Fibroblast of peridontal ligament (primary cell): ENCODE measurements at regions not wholly inside any gene's neighbourhood (a gene's known extent, or its start where the extent isn't known, plus 50 kb on each side); places are given as distances from the start of the nearest gene placed in this dataset.
A peak's percentile ranks its signal among the peaks of the same experiment; 100 is the strongest.
"Not testable (repeated sequence)": the region's sequence is repeated elsewhere in the genome, so short reads cannot be mapped to it uniquely, and the experiment has no call there.

ENCODE experiments used
- DNase-seq: peaks from one replicate; pipeline ENCODE4 v3.0.0-alpha.2; 2010; ENCODE audit errors: extremely low read depth

DNA sequence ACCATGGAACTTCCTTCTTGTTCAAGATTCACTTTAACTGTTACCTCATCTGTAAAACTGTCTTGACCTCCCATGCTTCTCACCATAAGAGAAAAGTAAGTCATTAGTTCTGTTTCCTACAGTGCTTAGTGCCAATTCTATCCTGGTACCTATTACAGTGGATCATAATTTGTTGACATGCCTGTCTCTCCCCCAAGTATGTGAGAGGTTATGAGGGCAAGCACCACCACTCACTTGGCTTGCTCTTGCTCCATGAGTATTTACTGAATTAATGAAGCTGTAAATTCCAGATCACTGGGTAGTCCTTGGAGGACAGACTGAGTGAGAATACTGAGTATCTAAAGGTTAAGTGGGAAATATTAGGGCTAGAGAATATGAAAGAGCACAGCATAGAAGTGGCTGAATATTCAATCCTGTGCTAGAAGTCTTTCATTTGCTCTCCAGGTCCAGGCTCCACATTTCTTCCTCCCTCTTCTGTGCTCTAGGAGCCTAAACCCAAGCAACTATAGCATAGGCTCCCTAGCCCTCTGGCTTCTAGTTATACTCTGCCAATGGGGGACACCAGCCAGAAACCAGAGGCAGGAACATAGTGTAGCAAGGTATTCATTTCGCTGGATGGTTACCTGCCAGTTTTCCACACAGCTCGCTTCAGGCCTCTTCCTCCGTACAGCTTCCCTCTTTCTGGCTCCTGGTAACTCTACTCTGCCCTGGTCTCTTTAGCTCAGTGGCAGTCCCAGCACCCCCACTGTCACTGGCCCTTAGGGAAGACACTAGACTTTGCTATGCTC lies 118.2 kb upstream of the SLC5A12 start:
- DNase-seq: no peak

DNA sequence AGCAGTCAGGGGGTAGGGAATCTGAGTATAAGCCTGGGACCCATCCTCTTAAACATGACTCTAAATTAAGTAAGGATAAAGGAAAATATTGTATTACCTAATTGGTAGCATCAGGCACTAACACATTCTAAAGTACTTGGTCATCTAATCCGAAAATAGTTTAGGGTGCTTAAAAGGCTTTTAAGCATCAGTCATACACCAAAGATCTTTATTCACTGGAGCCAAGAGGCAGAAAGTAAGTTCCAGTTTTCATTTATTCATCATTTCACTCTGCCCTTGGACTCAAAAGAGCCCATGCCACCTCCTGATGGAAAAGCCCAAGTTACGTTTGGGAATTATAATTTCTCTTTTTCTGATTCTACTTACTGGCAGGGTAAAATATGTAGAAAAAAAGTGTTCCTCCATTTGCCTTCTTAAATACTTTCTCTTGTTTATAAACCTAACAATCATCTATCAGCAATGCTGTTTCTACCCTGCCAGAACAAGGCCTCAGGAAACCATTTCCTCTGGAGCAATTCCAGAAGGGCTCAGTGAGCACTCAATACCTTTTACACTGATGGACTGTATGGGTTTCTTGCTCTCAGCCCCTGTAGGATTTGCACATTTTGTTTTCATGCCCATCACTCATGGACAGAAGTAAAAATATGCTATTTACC lies 120.1 kb upstream of the SLC5A12 start:
- peak; percentile 69 for DNase-seq

DNA sequence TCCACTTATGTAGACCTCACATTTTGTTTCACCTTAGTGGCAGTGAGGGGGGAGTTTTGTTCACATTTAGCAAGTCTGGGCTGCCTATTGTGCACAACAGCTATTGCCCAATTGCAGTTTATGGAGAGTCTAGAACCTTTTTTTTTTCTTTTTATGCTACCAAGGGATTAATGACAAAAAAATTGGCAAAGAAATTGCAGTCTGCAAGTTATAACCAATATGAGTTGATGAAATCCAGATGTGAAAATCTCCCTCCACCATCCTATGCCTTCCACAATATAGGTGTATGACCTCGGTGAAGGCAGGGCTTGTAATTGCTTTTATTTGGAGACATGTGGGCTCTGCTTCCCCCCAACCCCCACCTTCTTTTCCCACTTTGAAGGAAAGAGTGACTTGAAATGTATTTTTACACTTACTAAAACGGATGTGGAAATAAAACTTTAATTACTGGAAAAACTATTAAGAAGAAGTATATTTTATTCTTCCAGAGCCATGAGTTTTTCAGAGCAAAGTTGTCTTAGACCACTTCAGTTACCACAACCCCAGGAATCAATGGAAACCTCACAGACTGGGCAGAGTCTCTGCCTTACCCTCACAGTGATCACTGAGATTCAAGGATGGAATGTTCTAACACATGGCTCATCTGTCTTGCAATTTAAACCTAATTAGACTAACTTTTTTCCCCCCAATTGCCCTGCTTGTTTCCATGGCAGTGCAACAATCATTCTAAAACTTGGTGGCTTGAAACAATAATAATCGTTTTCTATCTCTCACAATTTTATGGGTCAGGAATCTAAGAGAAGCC lies 120.8 kb upstream of the SLC5A12 start:
- peak; percentile 56 for DNase-seq

DNA sequence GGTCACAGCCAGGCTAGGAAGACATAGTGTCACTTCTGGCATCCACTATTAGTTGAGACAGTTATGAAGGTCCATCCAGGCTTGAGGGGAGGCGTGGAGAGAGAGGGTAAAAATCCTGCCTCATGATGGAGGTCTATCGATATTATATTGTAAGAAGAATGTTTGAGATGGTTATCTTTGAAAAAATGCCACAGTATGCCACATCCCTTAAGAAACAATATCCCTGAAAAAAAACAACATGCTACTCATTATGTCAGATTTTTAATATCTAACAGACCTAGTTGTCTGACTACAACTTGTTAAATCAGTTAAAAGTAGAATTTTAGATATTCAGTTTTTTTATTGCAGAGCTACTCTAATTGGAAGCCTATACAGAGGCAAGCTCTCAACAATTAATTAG lies 121.7 kb upstream of the SLC5A12 start:
- no peak for DNase-seq

DNA sequence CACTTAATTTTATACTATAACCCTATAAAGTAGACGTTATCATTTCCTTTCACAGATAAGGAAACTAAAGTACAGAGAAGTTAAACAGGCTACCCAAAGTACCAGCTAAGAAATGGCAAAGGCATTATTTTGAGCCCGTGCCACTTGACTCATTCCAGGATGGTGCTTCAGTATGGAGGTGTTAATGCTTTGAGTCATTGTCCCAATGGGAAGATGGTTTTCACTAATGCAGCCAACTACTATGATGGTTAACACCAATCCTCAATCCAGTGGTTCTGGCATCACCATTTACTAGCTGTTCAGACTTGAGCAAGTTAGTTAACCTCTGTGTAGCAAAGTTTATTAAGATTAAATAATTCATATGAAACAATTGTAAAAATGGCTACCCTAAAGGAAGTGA lies 123.1 kb upstream of the SLC5A12 start:
- no peak for DNase-seq

DNA sequence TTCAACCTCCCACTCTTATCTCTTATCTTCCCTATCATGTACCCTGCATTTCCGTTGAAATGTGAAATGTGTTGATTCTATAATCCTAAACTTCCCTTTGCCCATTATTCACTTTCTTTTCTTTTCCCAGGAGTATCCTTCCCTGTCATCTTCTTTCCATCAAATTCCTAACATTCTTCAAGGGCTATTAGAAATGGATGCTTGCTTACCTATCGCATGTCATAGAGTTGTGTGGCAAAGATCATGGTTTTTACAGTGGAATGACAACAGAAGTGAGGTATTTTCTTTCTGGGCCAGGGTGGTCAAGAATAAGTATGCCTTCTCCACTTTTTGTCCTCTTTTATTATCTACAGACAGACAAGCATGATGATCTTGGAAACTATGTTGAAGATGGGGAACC lies 124.4 kb upstream of the SLC5A12 start:
- DNase-seq: no peak

DNA sequence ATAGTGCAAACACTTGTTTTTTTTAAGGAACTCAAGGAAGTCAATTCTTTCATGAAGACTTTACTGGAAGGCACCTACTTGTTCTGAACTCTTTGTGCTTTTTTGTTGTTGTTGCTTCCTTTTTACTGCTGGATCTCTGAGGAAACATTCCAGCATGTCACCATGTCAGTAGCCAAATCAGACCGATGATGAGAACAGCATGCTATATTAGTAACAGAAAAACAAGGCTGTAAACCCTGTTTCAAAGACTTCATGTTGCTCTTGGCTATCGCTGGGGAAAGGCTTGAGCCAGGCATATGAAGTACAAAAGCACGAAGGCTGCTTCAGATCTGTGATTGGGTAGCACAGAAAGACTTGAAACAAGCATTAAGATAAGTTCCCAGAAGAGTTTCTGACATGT lies 125.6 kb upstream of the SLC5A12 start:
- DNase-seq: no peak

DNA sequence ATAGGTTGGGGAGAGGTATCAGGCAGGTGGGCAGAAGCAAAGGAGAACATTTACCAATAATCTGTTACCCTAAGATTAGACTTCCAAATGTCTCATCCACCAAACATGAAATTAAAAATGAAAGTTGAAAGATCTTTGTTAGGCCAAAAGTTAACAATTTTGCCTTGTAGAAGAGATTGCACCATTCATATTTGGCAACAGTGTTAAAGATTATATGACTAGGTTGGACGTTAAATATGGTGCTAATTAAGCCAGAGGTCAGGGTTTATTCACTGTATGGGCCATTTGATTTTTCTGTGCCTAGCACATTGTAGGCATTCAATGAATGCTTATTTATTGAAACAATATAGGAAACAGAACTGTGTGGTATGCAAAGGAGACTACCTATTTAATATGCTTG lies 126.1 kb upstream of the SLC5A12 start:
- peak; percentile 17 for DNase-seq

DNA sequence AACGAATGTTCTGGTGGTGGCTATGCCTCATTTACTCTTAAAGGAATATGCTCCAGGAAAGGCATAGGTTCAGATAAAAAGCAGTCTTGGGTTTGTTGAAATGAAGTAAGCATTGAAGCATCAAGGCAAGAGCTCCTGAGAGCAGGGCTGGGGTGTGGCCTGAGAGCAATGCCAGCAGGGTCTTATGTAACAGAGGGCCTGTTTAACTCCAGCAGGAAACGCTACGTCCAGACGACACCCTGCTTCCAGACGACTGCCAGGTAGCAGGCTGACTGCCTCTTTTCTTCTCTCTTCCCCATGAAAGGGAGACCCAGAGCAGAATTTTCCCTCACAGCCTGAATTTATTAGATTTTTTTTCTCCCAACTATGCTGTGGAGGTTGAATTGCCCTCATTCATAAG lies 127.2 kb upstream of the SLC5A12 start:
- DNase-seq: no peak

DNA sequence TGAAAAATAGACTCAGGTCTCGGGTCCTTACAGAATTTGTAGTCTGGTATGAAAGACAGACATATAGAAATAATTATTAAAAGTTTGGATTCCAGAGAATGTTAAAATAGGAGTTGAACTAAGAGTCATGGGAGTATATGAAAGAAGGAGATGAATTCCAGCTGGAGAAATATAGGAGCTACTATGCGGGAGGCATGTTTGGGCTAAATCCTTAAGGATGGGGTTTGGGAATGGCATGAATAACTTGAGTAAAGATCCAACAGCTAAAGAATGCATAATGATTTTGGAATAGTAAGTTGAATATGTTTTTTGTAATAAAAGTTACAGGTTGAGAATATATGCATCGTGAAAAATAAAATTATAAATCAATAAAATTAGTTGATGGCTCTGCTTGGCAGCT lies 129.4 kb upstream of the SLC5A12 start:
- no peak for DNase-seq

DNA sequence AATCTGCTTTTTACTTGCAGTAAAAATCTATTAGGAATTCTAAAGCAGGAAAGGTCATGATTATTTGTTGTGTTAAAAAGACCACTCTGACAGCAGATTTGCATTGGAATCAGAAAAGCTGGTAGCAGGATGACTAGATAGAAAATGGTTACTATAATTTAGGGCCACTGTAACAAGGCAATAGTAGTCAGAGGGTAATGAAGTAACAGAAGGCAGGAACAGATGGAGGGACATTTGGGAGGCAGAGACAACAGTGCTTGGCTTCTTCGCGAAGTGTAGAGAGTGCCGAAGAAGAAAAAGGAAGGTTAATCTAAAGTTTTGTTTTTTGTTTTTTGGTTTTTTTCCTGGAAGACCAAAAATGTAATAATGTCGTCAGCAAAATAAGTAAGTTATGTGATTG lies 129.8 kb upstream of the SLC5A12 start:
- no peak for DNase-seq

DNA sequence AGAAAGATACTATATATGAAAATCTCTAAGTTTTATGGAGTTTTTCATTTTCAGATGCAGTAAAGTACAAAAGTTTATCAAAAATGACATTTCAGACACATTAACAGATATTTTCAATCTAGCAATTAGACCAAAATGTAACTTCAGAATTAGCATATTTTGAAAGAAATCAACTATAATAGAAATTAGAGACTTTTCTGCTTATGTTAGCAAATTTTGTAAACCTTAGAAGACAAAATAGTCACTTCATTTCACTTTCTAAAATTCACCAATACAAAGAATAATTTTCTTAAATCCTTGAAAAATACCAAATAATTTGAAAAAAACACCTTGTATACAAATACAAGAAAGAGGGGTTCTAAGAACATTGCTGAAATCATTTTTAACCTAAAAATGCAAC lies 135.8 kb upstream of the FIBIN start:
- no peak for DNase-seq

DNA sequence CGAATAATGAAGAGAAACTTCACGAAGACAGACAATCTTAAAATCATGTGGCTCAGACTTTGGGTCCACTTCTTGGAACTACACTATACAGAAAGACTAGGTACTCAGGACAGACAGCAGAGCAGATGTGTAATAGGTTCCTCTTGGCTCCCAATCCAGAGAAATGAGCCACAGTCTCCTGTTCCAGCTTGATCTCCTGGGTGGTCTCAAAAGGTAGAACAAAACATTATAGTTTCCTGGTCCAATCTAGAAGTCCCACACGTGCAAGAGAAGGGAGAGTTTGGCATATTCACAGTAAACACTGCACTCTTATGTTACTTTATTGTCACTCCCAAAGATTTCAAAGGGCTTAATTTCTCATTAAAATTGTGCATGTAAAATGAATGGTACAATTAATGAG lies 134.5 kb upstream of the FIBIN start:
- no peak for DNase-seq

DNA sequence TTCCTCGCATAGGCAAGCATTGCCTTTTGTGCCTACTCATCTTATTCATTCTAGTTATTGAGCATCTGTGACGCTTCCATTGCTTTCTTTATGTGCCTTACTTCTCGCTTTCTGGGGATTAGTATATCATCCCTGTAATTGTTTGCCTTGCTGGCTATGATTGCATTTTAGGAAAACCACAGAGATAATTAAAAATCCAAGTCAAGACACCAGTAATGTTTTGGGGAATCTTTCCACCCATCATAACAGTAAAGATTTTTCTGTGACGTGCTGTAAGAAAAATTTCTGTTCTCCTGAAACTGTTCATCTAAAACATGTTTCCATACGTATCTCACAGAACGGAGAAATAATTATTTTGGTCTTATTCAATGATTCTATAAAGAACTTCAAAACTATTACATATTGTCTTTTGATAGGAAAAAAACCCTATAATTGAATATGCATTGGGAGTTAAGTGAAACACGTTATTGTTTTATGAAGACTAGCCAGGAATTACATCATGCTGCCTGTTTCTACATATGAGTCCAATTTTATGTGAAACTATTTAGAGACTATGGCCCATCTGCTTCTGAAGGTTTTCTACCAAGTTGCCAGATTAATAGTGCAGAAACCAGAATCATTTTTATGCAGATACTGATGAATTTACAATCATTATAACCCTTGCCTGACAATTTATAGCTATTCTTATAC lies 133.7 kb upstream of the FIBIN start:
- DNase-seq: peak; percentile 77

DNA sequence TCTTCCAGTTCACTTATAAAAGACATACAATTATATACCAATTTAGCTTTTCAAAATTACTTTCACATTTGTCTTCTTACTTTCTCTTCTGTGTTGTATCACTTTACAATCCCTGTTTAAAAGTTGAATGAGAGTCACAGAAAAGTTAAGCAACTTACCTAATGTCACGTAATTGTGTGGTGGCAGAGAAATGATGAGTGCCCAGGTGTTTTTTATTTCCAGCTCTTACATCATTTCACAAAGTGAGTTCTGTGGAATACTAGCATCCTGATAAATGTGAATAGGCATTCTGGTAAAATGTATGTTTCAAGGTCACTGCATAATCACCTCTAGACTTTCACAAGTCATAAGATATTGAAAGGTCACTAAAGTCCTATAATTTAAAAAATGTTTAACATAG lies 133.0 kb upstream of the FIBIN start:
- DNase-seq: no peak

DNA sequence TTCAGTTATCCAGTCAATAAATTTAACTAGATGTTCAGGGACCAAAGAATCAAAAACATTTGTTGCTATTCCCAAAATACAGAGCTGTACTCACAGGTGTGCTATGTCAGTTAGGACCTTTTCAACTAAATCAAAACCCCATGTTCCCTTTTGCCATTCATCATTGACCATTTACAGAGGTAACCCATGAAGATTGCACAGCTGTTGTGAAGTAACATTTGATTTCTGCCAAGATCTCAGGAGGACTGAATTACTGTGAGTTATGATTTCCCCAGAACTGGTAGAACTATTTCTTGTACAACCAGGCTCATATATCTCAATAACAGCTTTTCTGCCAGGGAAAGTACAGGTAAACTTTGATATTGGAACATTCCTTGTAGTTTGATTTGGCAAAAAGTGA lies 131.1 kb upstream of the FIBIN start:
- DNase-seq: peak; percentile 24

DNA sequence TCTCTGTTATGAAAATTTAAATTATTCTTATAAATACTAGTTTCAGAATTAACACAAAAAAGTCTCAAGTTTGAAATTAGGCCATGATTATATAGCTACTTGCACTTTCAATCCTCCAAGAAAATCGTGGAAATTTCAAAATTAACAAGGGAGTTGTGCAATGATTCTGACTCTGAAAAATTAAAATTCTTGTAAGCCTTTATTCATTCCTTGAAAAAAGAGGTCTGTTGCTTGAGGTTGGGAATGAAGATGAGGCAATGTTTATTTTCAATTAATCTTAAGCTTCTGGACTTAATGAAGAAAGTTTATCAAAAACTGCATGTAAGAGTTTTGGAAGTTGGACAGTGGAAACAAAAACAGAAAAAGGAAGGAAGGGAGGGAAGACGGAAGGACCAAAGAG lies 128.2 kb upstream of the FIBIN start:
- peak; percentile 49 for DNase-seq

DNA sequence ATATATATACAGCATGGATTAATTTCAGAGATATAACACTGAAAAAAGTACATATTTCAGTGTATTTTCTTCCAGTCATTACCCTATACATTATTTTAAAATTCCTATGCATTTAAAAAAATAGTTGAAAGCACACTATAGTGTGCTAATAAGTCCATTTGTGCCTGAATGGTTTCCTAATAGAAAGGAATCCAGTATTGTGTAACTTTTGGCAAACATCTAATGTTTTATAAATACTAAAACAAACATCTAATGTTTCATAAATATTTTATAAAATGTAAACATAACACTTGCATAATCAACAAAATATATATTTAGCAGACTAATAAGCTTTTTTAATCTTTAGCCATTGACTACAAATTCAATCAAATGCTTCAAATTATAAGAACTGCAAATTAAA lies 126.6 kb upstream of the FIBIN start:
- DNase-seq: no peak

DNA sequence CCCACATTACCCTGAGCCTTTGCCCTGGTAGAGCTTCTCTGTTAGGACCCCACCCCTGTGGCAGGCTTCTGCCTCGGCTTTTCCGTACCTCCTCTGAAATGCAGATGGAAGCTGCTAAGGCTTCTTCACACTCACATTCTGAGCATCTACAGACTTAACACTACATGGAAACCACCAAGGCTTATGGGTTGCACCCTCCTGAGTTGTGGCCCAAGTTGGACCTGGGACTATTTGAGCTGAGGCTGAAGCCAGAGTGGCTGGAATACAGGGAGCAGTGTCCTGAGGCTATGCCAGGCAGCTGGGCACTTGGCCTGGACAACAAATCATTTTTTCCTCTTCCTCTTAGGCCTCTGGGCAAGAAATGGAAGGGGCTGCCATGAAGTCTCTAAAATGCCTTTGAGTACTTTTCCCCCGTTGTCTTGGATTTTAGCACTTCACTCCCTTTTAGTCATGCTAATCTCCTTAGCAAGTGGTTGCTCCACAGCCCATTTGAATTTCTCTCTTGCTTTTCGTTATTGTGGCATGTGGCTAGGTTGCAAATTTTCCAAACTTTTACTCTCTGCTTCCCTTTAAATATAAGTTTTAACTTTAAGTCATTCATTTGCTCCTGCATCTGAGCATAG lies 114.8 kb upstream of the FIBIN start:
- no peak for DNase-seq

DNA sequence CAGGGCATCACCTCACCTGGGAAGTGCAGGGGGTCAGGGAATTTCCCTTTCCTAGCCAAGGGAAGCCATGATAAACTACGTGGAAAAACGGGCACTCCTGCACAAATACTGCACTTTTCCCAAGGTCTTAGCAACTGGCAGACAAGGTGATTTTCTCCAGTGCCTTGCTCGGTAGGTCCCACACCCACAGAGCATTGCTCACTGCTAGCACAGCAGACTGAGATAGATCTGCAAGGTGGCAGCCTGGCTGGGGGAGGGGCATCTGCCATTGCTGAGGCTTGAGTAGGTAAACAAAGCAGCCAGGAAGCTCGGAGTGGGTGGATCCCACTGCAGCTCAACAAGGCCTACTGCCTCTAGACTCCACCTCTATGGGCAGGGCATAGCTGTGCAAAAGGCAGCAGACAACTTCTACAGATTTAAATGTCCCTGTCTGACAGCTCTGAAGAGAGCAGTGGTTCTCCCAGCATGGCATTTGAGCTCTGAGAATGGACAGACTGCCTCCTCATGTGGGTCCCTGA lies 111.5 kb upstream of the FIBIN start:
- not testable (repeated sequence) for DNase-seq

DNA sequence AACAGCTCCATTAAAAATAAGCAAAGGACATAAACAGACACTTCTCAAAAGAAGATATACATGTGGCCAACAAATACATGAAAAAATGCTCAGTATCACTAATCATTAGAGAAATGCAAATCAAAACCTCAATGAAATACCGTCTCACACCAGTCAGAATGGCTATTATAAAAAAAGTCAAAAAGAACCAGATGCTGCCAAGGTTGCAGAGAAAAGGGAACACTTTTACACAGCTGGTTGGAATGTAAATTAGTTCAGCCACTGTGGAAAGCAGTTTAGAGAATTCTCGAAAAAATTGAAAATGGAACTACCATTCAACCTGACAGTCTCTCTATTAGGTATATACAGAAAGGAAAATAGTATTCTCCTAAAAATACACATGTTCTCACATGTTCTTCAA lies 102.4 kb upstream of the FIBIN start:
- no peak for DNase-seq

DNA sequence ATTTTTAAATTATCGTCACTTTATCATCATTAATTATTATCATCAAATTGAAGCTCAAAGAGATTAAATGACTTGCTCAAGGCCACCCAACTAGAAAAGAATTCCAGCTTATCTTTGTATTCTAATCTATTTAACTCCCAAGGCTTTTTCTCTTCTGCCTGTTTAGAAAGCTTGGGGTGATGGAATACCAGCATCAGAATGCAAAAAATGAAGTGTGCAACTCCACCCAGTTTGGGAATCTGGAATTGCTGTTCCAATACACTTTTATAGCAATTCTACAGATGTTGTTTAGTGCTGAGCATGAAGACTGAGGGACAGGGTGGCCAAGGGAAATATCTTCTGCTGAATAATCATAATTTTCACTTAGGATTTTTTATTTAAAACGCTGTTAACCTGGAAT lies 97.2 kb upstream of the FIBIN start:
- DNase-seq: peak; percentile 12
